ENCODE measurements at regions not wholly inside any gene's neighbourhood (a gene's known extent, or its start where the extent isn't known, plus 50 kb on each side); places are given as distances from the start of the nearest gene placed in this dataset.

- H3K4me1 ChIP-seq (ENCODE audit: control insufficient read depth, insufficient read depth, low read length) = no peaks in the 10 kb centered on the region
- no peaks in the 10 kb centered on the region for H3K9me3 ChIP-seq (ENCODE audit: control insufficient read depth, insufficient read depth, low read depth, low read length)
- H3K27ac ChIP-seq (ENCODE audit: low read depth, low read length) = no peak overlapping the region
- H3K9ac ChIP-seq (ENCODE audit: low read length) = no peak overlapping the region
- H3K27me3 ChIP-seq (ENCODE audit: control insufficient read depth, insufficient read depth, low read length) = no peaks in the 10 kb centered on the region
- no peak overlapping the region for H3K4me3 ChIP-seq (ENCODE audit: low read depth, low read length)
- no peaks in the 10 kb centered on the region for H3K36me3 ChIP-seq (ENCODE audit: control insufficient read depth, insufficient read depth, low read length)
These were observed 133.8 kb downstream of the TMEM38B start for GRCh38 chr9:105828171-105828570.

DNA sequence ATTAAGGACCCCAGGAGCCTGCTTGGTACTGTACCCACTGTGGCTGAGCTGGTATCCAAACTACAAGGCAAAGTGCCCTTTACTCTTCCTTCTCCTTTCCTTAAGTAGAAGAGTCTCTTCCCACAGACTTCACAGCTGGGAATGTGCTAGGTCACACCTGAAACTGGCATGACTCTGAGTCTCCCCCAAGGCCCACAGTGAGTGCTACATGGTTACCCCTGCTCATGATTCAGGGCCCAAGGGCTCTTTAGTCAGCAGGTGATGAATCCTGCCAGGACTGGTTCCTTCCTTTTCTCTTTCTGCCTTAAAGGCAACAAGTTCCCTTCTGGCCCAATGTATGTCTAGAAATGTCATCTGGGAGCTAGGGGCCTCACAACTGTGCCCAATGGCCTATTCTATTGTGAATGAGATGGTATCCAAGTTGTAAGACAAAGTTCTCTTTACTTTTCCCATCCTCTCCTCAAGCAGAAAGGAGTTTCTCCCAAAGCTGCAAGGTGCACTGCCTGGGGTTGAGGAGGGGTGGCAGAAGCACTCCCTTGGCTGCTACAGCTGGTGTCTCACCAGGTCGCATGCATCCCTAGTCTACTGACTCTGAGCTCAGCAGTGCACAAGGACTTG, 134.4 kb downstream of the TMEM38B start:
- Histone ChIP-seq H3K4me3 (ENCODE audit: low read depth, low read length) (no peak overlapping the region), H3K27ac (ENCODE audit: low read depth, low read length) (no peak overlapping the region), H3K4me1 (ENCODE audit: control insufficient read depth, insufficient read depth, low read length) (no peaks in the 10 kb centered on the region), H3K9ac (ENCODE audit: low read length) (no peak overlapping the region), H3K36me3 (ENCODE audit: control insufficient read depth, insufficient read depth, low read length) (no peaks in the 10 kb centered on the region), H3K9me3 (ENCODE audit: control insufficient read depth, insufficient read depth, low read depth, low read length) (no peaks in the 10 kb centered on the region), H3K27me3 (ENCODE audit: control insufficient read depth, insufficient read depth, low read length) (no peaks in the 10 kb centered on the region)

- Histone ChIP-seq H3K27me3 (ENCODE audit: control insufficient read depth, insufficient read depth, low read length) (no peaks in the 10 kb centered on the region), H3K36me3 (ENCODE audit: control insufficient read depth, insufficient read depth, low read length) (no peaks in the 10 kb centered on the region)
These were observed 136.1 kb downstream of the TMEM38B start for GRCh38 chr9:105830461-105830860.

DNA sequence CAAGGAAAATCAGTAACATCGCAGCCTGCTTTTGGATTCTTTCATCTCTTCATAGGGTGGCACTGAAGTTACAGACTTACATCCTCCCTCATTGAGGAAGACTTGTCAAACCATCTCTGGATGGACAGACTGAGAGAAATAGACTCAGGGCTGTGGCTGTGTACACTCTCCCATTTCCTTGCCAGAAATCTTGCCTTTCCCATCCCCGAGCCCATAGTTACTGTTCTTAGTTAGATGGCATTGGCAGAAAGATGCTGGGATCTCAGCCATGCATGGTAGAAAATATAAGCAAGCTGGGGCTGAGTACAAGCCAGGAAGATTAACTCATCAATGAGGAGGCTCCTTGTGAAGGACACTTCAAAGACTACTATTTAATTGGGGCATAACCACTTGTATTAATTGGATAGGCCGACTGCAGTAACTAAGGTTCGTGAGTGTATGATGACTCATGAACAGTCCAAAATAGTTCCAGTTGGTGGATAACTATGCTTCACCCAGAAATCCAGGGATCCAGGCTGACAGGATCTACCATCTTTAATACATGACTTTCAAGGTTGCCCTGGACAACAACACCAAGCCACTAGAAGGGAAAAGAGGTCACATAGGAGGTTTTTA, 137.9 kb downstream of the TMEM38B start:
- Histone ChIP-seq H3K36me3 (ENCODE audit: control insufficient read depth, insufficient read depth, low read length) (no peaks in the 10 kb centered on the region), H3K9ac (ENCODE audit: low read length) (no peak overlapping the region), H3K9me3 (ENCODE audit: control insufficient read depth, insufficient read depth, low read depth, low read length) (no peaks in the 10 kb centered on the region), H3K27ac (ENCODE audit: low read depth, low read length) (no peak overlapping the region), H3K4me3 (ENCODE audit: low read depth, low read length) (no peak overlapping the region), H3K27me3 (ENCODE audit: control insufficient read depth, insufficient read depth, low read length) (no peaks in the 10 kb centered on the region), H3K4me1 (ENCODE audit: control insufficient read depth, insufficient read depth, low read length) (peaks cover 14% of the 10 kb centered on the region; the same call in 1 of the 2 replicates)

More at GRCh38 chr9:105830461-105830860, 136.1 kb downstream of the TMEM38B start:
- no peak overlapping the region for H3K9ac ChIP-seq (ENCODE audit: low read length)
- H3K27ac ChIP-seq (ENCODE audit: low read depth, low read length) = no peak overlapping the region
- H3K9me3 ChIP-seq (ENCODE audit: control insufficient read depth, insufficient read depth, low read depth, low read length) = no peaks in the 10 kb centered on the region
- no peak overlapping the region for H3K4me3 ChIP-seq (ENCODE audit: low read depth, low read length)
- peaks cover 4% of the 10 kb centered on the region; the same call in 1 of the 2 replicates for H3K4me1 ChIP-seq (ENCODE audit: control insufficient read depth, insufficient read depth, low read length)

- no peak overlapping the region for H3K27ac ChIP-seq (ENCODE audit: low read depth, low read length)
- no peaks in the 10 kb centered on the region for H3K27me3 ChIP-seq (ENCODE audit: control insufficient read depth, insufficient read depth, low read length)
- no peaks in the 10 kb centered on the region for H3K9me3 ChIP-seq (ENCODE audit: control insufficient read depth, insufficient read depth, low read depth, low read length)
- no peak overlapping the region for H3K9ac ChIP-seq (ENCODE audit: low read length)
- H3K36me3 ChIP-seq (ENCODE audit: control insufficient read depth, insufficient read depth, low read length) = no peaks in the 10 kb centered on the region
- H3K4me1 ChIP-seq (ENCODE audit: control insufficient read depth, insufficient read depth, low read length) = peaks cover 14% of the 10 kb centered on the region; the same call in 1 of the 2 replicates
- no peak overlapping the region for H3K4me3 ChIP-seq (ENCODE audit: low read depth, low read length)
These were observed 139.1 kb downstream of the TMEM38B start for GRCh38 chr9:105833271-105833975.

DNA sequence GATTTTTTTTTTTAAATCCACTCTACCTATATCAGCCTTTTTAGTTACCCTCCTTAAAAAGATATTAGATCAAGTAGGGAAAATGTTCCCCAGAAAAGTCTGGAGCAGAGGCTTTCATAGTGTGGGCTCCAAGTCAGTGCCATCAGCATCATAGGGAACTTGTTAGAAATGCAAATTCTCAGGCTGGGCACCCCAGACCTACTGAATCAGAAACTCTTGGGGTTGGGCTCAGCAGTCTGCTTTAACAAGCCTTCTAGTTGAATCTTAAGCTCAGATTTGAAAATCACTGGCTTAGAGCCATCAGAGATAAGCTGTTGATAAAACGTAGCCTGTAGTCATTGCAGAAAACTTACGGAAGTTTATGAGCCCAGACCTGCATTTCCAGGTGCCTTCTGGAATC, 140.1 kb downstream of the TMEM38B start:
- Histone ChIP-seq H3K9me3 (ENCODE audit: control insufficient read depth, insufficient read depth, low read depth, low read length) (no peaks in the 10 kb centered on the region), H3K4me1 (ENCODE audit: control insufficient read depth, insufficient read depth, low read length) (peaks cover 14% of the 10 kb centered on the region; the same call in 1 of the 2 replicates), H3K9ac (ENCODE audit: low read length) (no peak overlapping the region), H3K4me3 (ENCODE audit: low read depth, low read length) (no peak overlapping the region), H3K36me3 (ENCODE audit: control insufficient read depth, insufficient read depth, low read length) (no peaks in the 10 kb centered on the region), H3K27me3 (ENCODE audit: control insufficient read depth, insufficient read depth, low read length) (no peaks in the 10 kb centered on the region), H3K27ac (ENCODE audit: low read depth, low read length) (no peak overlapping the region)

DNA sequence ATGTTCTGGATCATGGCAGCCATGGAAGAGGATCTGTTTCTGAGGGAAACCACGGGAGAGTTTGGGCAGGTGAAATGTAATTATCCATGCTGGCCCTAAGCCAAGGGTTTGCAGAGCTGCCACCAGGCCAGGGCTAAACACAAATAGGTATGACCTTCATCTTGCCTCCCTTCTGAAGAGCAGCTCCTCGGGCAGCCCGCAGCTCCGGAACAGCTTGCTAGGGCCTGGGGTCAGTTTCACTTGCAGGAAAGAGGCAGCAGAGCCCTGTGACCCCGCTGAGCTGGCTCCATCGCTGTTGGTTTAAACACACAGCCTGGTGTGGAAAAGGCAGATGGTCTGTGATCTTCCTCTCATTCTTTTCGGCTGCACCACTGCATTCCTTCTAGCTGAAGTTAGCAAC, 141.4 kb downstream of the TMEM38B start:
- no peak overlapping the region for H3K27ac ChIP-seq (ENCODE audit: low read depth, low read length)
- H3K9me3 ChIP-seq (ENCODE audit: control insufficient read depth, insufficient read depth, low read depth, low read length) = no peaks in the 10 kb centered on the region
- no peak overlapping the region for H3K9ac ChIP-seq (ENCODE audit: low read length)
- H3K4me3 ChIP-seq (ENCODE audit: low read depth, low read length) = no peak overlapping the region
- peaks cover 14% of the 10 kb centered on the region; the same call in 1 of the 2 replicates for H3K4me1 ChIP-seq (ENCODE audit: control insufficient read depth, insufficient read depth, low read length)
- no peaks in the 10 kb centered on the region for H3K36me3 ChIP-seq (ENCODE audit: control insufficient read depth, insufficient read depth, low read length)
- H3K27me3 ChIP-seq (ENCODE audit: control insufficient read depth, insufficient read depth, low read length) = no peaks in the 10 kb centered on the region

DNA sequence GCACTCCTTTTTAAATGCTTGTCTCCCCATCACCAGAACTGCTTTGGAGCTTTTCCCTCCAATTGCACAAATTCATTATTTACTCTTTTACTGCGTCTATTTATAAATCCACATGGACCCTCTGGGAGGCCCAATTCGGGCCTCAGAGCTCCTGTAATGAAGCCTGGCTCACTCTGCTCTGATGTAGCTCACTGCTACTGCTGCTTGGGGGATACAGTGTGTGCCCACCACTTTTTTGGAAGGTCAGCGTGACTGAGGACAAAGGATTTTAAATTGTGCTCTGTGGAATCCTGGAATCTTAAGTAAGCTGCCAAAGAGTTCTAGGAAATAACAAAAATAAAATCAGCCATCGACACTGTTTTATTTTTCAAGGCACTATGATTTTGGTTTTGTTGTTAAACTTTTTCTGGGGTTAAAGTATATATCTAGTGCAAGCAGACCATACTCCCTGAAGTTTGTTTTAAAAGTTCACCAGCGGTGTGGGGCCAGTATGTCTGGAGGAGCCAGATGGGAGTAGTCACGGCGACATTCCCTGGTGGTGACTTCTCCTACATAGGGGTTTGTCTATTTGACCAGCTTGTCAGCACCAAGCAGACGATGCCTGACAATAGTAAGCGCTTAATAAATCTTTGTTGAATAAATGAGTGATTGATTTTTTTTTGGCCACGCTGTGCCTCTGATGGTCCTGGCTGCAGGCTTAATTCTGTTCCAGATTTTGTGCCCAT, 142.8 kb downstream of the TMEM38B start:
- Histone ChIP-seq H3K4me3 (ENCODE audit: low read depth, low read length) (no peak overlapping the region), H3K9ac (ENCODE audit: low read length) (no peak overlapping the region)

GRCh38 chr9:105841562-105841961, 147.2 kb downstream of the TMEM38B start:
- Histone ChIP-seq H3K27ac (ENCODE audit: low read depth, low read length) (no peak overlapping the region), H3K4me3 (ENCODE audit: low read depth, low read length) (no peak overlapping the region), H3K36me3 (ENCODE audit: control insufficient read depth, insufficient read depth, low read length) (no peaks in the 10 kb centered on the region), H3K9ac (ENCODE audit: low read length) (no peak overlapping the region), H3K4me1 (ENCODE audit: control insufficient read depth, insufficient read depth, low read length) (no peaks in the 10 kb centered on the region), H3K27me3 (ENCODE audit: control insufficient read depth, insufficient read depth, low read length) (no peaks in the 10 kb centered on the region), H3K9me3 (ENCODE audit: control insufficient read depth, insufficient read depth, low read depth, low read length) (no peaks in the 10 kb centered on the region)

More for the DNA sequence above, 142.8 kb downstream of the TMEM38B start:
- no peak overlapping the region for H3K27ac ChIP-seq (ENCODE audit: low read depth, low read length)
- H3K27me3 ChIP-seq (ENCODE audit: control insufficient read depth, insufficient read depth, low read length) = no peaks in the 10 kb centered on the region
- H3K4me1 ChIP-seq (ENCODE audit: control insufficient read depth, insufficient read depth, low read length) = peaks cover 14% of the 10 kb centered on the region; the same call in 1 of the 2 replicates
- no peaks in the 10 kb centered on the region for H3K9me3 ChIP-seq (ENCODE audit: control insufficient read depth, insufficient read depth, low read depth, low read length)
- H3K36me3 ChIP-seq (ENCODE audit: control insufficient read depth, insufficient read depth, low read length) = no peaks in the 10 kb centered on the region

- Histone ChIP-seq H3K9me3 (ENCODE audit: control insufficient read depth, insufficient read depth, low read depth, low read length) (no peaks in the 10 kb centered on the region), H3K27me3 (ENCODE audit: control insufficient read depth, insufficient read depth, low read length) (no peaks in the 10 kb centered on the region), H3K27ac (ENCODE audit: low read depth, low read length) (no peak overlapping the region), H3K36me3 (ENCODE audit: control insufficient read depth, insufficient read depth, low read length) (no peaks in the 10 kb centered on the region), H3K9ac (ENCODE audit: low read length) (no peak overlapping the region), H3K4me1 (ENCODE audit: control insufficient read depth, insufficient read depth, low read length) (no peaks in the 10 kb centered on the region), H3K4me3 (ENCODE audit: low read depth, low read length) (no peak overlapping the region)
These were observed 147.8 kb downstream of the TMEM38B start for GRCh38 chr9:105842023-105842644.
